WTC11 (cell line): ENCODE measurements at regions not wholly inside any gene's neighbourhood (a gene's known extent, or its start where the extent isn't known, plus 50 kb on each side); places are given as distances from the start of the nearest gene placed in this dataset.

Experiments
- NFE2L1 ChIP-seq: sonication (generic); formaldehyde crosslinking; IDR thresholded peaks from 2 replicates; pipeline ENCODE4 v1.8.1; 2023; ENCODE audit warnings: missing genetic modification reagents
- TEAD4 ChIP-seq: sonication (generic); formaldehyde crosslinking; IDR thresholded peaks from 2 replicates; pipeline ENCODE4 v1.8.0; 2022; ENCODE audit warnings: mild to moderate bottlenecking, missing genetic modification reagents

GRCh38 chr2:51329512-51329911, 297.6 kb upstream of the NRXN1 start:
- TF ChIP-seq TEAD4 (CRISPR knock-in tag) (no peak), NFE2L1 (no peak)
